COR-L47 (cell line): ENCODE measurements at regions not wholly inside any gene's neighbourhood (a gene's known extent, or its start where the extent isn't known, plus 50 kb on each side); places are given as distances from the start of the nearest gene placed in this dataset.
"Not testable (repeated sequence)": the region's sequence is repeated elsewhere in the genome, so short reads cannot be mapped to it uniquely, and the experiment has no call there.

Experiments used
- DNase-seq: peaks from one replicate; lab custom pipeline; 2025; lab: John Stamatoyannopoulos, UW

DNA sequence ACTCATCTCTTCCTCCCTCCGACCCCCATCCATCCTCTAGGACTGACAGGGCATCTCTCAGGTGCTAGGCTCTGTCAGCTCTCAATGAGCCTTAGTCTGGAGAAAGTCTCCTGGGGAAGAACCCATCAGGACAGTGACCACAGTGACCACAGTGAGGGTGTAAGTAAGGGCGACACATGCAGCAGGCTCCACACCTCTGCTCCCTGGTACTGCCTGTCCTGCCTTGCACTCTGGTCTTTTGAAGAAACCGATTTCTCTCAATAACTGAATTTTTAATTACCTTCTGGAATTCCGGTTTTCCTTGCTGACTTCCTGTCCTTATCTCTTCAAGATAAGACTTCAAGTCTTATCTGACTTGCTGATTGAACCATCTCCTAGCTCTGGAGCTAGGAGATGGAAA is 190.2 kb downstream of the ACTR3B start:
- DNase-seq: no peak

DNA sequence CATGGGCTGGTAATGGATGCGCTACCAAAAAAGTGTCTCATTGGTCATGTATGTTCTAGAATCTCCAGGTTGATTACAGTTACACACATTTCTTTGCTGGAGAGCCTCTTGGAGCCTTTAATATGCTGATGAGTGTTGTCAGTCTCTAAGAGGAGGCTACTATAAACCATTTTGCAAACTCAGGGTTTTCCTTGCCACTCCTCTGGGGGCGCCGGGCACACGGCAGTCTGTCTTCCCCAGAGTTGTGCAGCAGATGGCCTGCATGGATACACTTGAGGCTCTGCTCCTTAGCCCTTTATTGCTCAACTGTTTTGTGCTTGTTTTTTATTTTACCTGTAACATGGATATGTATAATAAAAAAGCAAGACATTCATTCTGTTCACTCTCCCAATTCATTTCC is 196.5 kb downstream of the ACTR3B start:
- no peak for DNase-seq

DNA sequence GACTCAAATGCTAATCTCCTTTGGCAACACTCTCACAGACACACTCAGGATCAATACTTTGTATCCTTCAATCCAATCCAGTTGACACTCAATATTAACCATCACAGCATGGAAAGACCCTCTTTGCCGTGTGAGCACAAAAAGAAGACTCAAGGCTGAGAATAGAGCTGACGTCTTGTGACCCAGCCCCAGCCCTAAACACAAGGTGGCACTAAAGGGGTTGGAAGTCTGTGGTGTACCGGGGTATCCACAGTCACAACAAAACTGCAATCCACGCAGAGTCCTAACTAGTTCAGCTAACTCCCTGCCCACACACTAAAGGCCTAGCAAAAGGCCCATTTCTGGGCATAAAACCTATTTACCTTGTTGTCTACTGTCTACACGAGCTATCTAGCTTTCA is 200.1 kb downstream of the ACTR3B start:
- no peak for DNase-seq

DNA sequence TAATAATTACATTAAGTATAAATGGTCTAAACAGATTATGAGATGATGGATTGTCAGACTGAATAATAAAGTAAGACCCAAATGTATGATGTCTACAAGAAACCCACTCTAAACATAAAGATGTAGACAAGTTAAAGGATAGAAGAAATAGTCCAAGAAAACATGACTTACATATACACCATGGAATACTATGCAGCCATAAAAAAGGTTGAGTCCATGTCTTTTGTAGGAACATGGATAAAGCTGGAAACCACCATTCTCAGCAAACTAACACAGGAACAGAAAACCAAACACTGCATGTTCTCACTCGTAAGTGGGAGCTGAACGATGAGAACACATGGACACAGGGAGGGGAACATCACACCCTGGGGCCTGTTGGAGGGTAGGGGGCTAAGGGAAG is 202.2 kb downstream of the ACTR3B start:
- DNase-seq: not testable (repeated sequence)

DNA sequence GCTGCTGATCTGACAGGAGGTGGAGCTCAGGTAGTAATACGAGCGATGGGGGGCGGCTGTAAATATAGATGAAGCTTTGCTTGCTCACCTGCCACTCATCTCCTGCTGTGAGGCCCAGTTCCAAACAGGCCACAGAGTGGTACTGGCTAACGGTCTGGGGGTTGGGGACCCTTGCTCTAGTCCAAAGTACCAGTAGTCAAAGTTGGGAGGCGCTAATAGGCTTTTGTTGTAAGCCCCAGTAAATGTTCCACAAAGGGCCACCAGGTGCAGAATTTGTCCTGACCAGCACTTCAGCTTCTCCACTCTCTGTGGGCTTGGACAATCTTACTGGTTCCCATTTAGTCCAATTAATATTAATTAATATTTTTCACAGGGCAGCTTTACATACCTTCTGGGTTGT is 206.6 kb downstream of the ACTR3B start:
- no peak for DNase-seq

DNA sequence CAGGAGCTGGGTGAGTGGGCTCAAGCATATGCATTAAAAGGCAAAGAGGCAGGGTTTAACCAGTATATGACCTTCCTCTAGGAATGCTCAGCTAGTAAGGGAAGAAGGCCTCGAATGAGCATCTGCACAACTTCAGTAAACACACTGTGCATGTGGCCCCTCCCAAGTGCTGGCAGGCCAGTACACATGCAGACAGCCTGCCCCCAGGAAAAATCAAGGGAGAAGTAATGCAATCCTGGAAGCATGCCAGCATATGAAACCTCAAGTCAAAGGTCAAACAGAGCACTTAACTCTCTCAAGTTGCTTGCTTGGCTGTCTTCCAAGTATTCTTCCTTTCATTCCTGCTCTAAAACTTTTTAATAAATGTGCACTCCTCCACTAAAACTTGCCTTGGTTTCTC is 208.4 kb downstream of the ACTR3B start:
- DNase-seq: no peak

DNA sequence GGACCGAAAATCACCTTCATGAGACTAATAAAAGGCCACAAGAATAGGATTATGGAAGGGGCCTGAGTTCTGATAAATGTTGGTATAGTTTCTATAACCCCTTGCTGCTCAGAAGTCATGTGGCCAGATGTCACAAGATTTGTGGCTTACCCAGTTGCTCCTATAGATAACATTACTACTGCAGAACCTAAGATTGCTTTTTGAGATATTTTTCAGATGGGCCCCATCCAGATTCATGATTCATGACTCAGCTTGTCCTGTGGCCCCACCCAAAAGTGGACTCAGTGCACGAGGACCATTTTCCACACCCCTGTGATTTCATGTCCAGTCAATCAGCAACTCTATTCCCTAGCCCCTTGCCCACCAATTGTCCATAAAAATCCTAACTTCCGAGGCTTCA is 209.0 kb downstream of the ACTR3B start:
- no peak for DNase-seq

DNA sequence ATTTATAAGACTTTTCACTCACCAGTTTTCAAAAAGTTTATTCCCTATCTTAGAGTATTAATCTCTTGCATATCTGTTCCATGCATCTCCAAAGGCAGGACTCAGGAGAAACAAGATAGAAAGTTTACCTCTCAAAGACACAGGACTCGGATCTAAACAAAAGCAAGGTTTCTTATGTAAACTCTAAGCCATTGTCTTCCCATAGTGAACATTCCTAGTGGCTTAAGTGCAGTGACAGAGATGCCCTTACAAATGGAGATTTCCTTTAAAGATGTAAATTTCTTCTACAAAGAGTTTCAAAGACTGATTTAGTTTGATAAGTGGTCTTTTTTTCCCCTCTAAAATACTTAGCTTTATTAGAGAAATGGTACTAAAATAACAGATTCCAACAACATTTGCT is 209.8 kb downstream of the ACTR3B start:
- no peak for DNase-seq

DNA sequence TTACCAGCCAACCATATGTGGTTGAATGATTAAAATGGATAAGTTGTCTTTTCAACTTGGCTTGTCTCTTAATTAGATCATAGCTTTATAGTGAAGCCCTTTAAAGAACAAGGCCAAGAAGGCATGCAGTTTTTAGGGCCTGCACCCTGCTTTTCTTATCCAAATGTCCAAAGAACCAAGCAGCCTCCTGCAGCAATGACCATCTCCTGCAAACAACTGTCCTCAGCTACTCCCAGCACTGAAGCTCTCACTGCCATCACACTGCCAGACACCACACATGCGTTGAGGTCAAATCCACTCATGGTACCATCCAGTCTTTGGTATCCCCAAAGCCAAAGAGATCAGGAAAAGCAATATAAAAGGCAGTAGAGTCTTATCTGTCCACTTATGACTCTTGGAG is 210.3 kb downstream of the ACTR3B start:
- no peak for DNase-seq

DNA sequence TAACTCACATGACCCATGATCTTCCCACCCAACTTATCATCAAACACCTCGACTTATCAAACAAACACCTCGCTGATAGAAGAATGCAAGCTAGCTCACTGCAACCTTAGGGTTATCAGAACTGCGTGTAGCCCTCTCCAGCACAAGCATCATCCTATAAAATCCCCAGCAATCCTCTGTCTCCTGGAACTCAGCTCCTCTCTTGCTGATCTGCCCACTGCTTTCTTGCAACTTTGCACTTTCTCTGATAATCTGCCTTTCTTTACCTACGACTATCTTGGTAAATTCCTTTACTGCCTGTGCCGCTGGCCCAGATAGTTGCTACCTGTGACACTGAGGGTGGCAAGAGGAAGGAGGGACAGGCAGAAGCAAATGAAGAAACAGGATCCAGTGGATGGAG is 210.9 kb downstream of the ACTR3B start:
- no peak for DNase-seq

DNA sequence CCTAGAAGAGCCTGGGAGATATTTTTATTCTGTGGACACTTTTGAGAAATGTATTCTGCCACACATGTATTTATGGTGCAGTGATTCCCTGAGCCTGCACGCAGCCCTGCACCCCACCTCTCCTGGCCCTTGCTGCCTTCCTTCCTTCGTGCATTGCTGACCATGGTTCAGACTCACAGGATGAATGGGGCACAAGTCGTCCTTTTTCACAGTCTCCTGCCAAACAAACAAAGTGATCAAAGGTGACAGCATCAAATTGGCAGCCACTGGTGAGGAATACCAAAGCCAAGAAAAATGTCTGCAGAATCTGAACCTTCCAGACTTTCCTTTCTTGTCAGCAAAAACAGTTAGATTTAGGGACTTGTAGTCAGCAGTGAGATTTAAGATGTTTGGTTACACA is 215.0 kb downstream of the ACTR3B start:
- DNase-seq: no peak

DNA sequence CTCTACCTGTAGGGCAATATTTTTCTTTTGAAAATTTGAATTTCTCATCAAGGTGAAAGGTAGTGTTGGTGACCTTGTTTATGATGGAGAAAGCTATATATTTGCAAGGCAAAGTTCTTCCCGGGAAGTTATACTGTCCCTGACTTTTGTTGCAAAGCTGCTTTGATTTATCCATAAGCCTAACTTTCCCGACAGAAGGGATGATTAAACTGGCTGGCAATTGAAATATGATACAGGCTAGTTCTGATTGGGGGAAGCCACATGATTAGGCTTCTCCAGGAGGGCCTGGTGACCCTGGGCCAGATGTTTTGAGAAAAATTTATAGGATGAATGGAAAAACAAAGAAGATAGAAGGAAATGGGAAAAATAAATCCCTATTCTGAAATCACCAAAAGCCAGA is 215.5 kb downstream of the ACTR3B start:
- DNase-seq: no peak

DNA sequence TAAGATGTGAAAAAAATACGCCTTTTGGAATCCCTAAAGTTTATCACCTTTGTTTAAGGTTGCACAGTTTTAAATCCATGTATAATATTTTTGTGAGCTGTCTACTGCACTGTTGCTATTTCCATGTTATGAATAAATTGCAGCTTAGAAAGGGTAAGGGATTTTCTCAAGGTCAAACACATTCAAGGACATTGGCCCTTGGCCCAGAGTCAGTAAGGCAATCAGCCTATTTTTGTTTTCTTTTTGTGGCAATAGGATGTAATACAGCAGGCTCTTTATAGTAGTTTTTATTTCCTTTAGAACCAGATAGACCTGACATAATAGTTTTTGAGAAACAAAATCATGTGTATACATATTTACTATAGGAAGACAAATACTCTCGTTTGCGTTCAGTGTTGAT is 219.8 kb downstream of the ACTR3B start:
- no peak for DNase-seq

DNA sequence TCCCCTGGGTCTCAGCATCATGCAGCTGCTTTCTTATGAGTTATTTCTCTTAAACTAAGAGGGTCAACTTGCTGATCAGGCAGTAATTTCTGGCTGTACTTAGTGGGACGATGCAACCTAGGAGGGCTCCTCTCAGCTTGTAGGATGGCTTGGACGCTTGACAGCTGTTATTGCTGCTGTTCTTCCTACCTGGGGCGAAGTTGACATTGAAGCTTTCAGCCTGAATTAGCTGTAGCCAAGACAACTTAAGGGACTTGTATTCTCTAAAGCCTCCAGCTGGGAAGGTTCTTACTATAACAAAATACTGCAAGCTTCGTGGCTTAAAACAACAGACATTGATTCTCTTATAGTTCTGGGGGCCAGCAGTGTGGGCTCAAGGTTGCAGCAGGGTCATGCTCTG is 224.9 kb downstream of the ACTR3B start:
- no peak for DNase-seq

DNA sequence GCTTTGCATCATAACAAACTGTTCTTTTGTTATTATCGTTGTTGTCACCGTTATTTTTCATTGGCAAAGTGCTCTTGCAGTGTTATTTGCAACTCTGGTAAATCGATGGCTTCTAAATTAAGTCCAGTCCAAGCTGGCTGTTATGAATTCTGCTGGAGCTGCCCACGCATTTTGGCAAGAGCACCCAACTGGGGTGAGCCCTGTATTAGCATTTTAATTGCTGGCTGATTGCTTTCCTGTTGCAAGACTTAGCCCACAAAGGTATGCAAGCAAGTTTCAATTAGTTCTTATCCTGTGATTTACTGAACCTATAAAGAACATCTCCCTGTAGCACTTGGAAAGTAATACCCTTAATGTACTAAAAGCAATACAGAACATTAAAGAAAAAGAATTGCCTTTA is 226.8 kb downstream of the ACTR3B start:
- DNase-seq: no peak

DNA sequence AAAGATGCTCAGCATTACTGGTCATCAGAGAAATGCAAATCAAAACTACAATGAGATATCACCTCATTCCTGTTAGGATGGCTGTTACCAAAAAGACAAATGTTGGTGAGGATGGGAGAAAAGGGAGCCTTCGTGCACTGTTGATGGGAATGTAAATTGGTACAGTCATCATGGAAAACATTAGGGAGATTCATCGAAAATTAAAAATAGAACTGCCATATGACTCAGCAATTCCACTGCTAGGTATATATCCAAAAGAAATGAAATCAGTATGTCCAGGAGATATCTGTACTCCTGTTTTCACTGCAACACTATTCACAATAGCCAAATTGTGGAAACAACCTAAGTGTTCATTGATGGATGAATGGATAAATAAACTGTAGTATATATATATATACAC is 228.1 kb downstream of the ACTR3B start:
- DNase-seq: no peak

DNA sequence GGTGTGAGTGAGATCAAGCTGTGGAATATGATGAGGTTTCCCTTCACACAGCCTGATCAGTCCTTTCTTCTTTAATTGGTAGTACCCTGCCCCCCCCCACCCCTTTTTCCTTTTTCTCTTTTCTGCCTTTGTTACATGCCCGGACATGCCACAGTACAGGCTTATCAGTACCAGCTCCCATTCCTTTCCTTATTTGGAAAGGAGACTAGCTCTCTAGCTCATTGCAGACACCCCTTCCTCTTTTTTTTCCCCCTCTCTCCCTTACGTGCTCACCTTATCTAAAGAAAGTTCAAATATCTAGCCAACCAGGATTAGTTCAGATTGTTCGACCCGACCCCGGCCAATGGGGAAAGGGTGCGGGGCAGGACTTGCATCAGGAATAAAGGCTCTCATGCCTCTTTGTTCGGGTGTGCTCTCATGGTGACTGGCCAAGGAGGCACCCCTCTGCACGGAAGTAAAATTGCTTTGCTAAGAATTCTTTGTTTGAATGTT is 230.4 kb downstream of the ACTR3B start:
- DNase-seq: no peak

DNA sequence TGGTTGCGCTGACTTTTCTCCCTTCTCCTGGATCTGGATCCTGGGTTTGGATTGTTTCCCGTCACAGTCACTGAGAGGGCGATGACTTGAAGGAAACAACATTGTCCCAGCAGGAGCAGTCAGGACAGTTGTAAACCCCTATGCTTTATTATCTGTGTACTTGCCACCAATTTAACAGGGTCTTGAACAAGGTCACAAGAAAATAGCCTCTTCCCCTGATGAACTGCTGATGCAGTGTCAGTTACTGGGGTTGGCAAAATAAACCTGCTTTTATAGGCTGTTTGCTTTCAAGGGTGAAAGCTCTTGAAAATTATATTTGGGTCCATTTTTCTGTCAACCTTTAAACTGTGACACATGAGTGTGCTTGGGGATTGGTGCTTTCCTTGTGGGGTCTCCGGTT is 238.9 kb downstream of the ACTR3B start:
- no peak for DNase-seq

DNA sequence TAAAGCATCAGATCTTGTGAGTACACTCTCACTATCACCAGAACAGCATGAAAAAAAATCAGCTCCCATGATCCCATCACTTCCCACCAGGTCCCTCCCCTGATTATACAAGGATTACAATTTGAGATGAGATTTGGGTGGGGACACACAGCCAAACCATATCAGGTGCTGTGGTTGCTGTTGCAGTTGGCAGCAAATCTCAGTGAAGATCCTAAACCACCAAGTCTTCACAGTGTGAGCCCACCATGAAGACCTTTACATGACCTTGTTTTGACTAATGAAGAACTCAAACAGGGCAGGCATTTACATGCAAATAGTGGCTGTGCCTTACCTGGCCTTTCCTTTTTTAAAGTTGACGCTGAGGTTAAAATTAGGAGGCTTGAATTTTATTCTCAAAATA is 242.6 kb downstream of the ACTR3B start:
- DNase-seq: no peak

DNA sequence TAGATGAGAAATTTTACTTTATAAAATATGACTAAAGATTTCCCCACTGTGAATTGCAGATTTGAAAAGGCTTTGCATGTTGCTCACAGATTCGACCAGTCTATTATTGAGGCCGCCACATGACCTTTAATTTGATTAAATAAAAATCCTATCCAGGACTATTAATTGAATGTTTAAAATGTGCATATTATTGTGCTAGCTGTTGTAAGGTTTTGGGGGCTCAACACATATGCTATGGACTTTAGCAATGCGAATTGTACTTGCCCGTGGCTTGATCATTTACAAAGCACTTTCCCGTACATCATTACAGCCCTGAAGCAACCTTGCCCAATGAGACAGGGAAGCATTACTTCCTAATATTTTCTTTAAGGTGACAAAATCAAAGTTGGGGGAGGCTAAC is 243.0 kb downstream of the ACTR3B start:
- no peak for DNase-seq

DNA sequence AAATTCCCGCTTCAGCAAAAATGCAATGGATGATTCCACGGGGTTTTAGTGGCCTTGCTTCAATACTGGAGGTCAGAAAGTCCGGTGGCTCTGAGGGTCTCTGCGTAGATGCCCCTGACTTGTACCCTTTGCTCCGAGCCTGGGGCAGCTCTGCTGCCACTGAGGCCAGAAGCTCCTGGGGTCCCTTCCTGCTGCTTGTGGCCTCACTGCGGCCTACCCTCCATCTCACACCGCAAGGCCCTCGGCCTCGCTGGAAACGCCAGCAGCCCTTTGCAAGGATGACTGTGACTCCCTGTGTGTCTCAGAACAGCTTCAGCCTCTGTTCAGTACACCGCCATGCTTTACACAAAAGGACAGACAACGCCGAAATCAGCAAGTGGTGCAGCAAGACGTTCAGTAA is 244.8 kb downstream of the ACTR3B start:
- DNase-seq: no peak

DNA sequence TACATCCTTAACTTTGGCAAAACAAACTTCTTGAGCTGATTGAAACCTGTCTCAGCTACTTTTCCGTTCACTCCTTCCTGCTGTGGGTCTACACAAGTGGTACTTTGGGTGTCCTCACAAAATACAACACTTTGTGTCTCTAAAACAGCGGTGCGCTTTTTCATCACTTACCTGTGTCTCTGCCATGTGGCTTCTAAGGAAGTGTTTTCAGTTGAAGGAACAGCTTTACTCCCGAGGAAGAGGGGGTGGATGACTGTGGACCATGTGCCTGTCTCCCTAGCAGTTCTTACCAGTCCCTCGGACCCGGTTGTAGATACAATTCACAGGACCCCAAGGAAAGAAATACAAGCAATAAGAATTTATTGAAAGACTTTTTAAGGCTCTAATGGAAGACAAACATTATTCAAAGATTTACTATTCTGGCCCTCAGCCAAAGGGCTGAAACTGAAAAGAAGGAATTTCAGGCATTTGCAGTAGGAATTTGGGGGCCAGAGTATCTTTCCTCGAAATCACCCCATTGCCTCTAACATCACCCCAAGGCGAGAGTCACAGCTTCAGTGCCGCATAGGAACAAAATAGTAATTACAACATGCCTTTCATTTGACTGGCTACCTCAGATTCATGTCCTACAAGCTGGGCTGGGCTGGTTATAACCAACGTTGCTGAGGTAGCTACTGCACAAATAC is 246.3 kb downstream of the ACTR3B start:
- no peak for DNase-seq

DNA sequence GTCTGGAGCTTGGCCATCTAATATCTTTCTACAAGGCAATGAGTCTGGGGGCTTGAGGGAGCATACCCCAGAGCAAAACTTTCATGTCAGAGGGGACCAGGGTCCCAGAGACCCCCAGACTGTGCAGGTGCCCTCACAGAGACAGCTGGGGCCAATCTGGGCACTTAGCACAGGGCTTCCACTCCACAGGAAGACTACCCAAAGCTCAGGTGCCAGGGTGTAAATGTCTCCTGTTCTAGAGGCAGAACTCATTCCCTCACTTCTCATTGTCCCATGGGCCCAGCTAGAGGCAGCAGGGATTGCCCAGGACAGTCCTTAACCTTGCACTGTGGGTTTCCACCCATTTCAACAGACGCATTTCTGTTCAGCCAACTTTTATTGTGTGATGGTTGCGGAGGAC is 246.9 kb downstream of the ACTR3B start:
- DNase-seq: no peak

DNA sequence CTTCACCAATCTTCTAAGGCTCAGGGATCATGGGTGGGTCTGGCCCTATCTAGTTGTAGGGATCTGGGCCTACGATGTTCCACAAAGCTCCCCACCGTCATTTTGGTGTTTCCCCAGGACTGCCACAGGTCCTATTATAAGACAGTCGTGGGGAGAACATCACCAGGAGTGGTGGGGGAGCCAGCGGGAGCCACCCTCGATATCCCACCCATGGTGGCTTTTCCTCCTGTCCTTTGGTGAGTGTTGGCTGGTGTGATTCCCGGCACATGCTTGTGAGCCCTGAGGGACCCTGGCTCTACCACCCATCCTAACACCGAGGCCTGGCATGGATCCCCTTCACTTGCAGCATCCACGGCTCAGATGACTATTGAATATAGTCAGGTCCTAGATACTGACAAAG is 247.4 kb downstream of the ACTR3B start:
- DNase-seq: no peak

DNA sequence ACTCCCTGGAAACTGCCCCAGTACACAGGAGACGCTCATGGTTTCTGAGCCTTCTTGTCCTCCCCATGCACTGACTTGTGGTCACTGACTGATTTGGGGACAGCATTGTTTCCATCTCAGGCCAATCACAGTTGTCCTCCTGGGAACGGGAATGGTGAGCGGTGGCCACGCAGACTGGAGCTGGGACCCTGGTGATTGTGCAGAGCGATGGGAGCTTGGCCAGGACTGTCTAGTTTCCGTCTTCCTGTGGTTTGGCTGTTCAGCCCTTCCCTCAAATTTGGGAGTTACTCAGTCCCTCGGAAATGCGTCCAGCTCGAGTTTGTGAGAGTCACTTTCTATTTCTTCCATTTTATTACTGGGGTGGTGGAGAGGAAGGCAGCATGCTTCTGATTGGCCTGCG is 250.9 kb downstream of the ACTR3B start:
- no peak for DNase-seq
